Type B pancreatic cell (in vitro differentiated cells): ENCODE measurements at regions not wholly inside any gene's neighbourhood (a gene's known extent, or its start where the extent isn't known, plus 50 kb on each side); places are given as distances from the start of the nearest gene placed in this dataset.

Source experiments
- DNase-seq: peaks from one replicate; pipeline ENCODE4 v3.0.0; 2021; ENCODE audit warnings: mixed read lengths; ENCODE audit not compliant: unreplicated experiment; ENCODE audit errors: extremely low spot score
- H3K27ac Mint-ChIP-seq: 2 replicates; pipeline ENCODE4 v1.8.0; 2021; ENCODE audit warnings: mild to moderate bottlenecking, mixed read lengths
- H3K27me3 Mint-ChIP-seq: 2 replicates; pipeline ENCODE4 v1.8.0; 2021; ENCODE audit warnings: mixed read lengths
- H3K36me3 Mint-ChIP-seq: 2 replicates; pipeline ENCODE4 v1.8.0; 2021; ENCODE audit warnings: mixed read lengths
- H3K4me1 Mint-ChIP-seq: one replicate; pipeline ENCODE4 v1.8.0; 2021; ENCODE audit warnings: mixed read lengths; ENCODE audit not compliant: unreplicated experiment
- H3K4me3 Mint-ChIP-seq: 2 replicates; pipeline ENCODE4 v1.8.0; 2021; ENCODE audit warnings: mild to moderate bottlenecking, mixed read lengths
- H3K9me3 Mint-ChIP-seq: 2 replicates; pipeline ENCODE4 v1.8.0; 2021; ENCODE audit warnings: mixed read lengths
- TF ChIP-seq, protein P1 (sequence below): fragments of 200-600 bp; sonication (generic); conservative IDR thresholded peaks from 2 replicates; pipeline ENCODE4 v1.5.0; 2021; ENCODE audit warnings: antibody characterized with exemption, mild to moderate bottlenecking

DNA sequence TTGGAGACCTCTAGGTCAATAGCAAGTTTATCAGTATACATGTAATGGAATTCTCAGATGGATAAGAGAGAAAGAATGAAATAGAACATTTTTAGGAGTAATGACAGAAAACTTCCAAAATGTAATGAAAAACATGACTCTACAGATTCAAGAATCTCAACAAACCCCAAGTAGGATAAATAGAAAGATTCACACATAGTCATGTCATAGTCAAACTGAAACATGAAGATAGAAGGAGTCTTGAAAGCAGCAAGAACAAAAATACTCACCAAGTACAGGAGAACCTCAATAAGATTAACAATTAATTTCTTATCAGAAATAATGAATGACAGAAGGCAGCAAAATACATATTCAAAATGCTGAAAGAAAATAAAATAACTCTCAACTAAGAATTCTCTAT lies 164.5 kb downstream of the SPATA31D1 start:
- H3K36me3 Mint-ChIP-seq: no peaks in the 10 kb centered on the region
- no peaks in the 10 kb centered on the region for H3K27me3 Mint-ChIP-seq
- DNase-seq: no peak

DNA sequence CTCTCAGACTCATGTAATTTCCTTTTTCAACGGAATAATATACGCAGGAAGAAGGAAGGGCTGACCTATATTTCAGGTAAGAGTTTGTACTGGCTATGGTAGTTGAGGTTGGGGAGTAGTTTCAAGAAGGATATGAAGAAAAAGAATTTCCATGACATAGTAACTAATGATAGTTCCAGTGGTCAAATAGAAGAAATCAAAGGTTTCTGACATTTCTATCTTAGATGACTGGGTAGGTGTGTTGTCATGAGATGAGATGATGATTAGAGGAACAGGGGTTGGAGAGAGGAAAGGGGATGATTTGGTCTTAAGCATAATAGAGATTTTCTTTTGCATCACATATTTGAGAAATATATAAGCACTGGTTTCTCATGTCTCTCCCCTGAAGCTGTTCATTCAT lies 166.0 kb downstream of the SPATA31D1 start:
- Mint-ChIP-seq H3K36me3 (no peaks in the 10 kb centered on the region), H3K4me3 (no peak overlapping the region)

More for the DNA sequence above, 164.5 kb downstream of the SPATA31D1 start:
- Mint-ChIP-seq H3K4me3 (no peak overlapping the region), H3K4me1 (peaks cover 46% of the 10 kb centered on the region), H3K27ac (no peak overlapping the region), H3K9me3 (no peaks in the 10 kb centered on the region)
- TF ChIP-seq, protein P1, sequence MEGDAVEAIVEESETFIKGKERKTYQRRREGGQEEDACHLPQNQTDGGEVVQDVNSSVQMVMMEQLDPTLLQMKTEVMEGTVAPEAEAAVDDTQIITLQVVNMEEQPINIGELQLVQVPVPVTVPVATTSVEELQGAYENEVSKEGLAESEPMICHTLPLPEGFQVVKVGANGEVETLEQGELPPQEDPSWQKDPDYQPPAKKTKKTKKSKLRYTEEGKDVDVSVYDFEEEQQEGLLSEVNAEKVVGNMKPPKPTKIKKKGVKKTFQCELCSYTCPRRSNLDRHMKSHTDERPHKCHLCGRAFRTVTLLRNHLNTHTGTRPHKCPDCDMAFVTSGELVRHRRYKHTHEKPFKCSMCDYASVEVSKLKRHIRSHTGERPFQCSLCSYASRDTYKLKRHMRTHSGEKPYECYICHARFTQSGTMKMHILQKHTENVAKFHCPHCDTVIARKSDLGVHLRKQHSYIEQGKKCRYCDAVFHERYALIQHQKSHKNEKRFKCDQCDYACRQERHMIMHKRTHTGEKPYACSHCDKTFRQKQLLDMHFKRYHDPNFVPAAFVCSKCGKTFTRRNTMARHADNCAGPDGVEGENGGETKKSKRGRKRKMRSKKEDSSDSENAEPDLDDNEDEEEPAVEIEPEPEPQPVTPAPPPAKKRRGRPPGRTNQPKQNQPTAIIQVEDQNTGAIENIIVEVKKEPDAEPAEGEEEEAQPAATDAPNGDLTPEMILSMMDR: no peak

DNA sequence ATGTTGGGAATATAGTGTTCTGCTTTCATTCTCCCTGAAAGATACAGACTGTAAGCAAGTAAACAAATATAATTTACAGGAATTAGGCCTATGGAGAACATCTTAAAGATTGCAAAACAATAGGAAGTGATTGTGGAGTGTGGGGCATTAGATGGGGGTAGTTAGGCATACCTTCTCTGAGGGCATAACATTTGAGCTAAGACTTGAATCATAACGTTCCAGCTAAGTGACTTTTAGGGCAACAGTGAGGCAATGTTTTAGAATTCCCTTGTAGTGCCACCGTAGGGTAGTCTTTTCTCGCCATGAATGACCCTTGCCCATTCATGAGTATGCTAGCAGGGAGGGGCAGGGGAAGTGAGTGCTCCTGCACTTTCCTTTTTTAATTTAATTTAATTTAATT lies 173.3 kb downstream of the SPATA31D1 start:
- TF ChIP-seq, protein P1: no peak
- no peaks in the 10 kb centered on the region for H3K36me3 Mint-ChIP-seq
- H3K4me1 Mint-ChIP-seq: peaks cover 9% of the 10 kb centered on the region
- no peak overlapping the region for H3K4me3 Mint-ChIP-seq
- peaks cover 3% of the 10 kb centered on the region for H3K27me3 Mint-ChIP-seq
- no peak for DNase-seq
- H3K9me3 Mint-ChIP-seq: no peaks in the 10 kb centered on the region
- H3K27ac Mint-ChIP-seq: no peak overlapping the region

More for the DNA sequence above, 166.0 kb downstream of the SPATA31D1 start:
- no peak for DNase-seq
- Mint-ChIP-seq H3K9me3 (no peaks in the 10 kb centered on the region), H3K27ac (no peak overlapping the region), H3K4me1 (peaks cover 35% of the 10 kb centered on the region), H3K27me3 (no peaks in the 10 kb centered on the region)
- TF ChIP-seq, protein P1: no peak

DNA sequence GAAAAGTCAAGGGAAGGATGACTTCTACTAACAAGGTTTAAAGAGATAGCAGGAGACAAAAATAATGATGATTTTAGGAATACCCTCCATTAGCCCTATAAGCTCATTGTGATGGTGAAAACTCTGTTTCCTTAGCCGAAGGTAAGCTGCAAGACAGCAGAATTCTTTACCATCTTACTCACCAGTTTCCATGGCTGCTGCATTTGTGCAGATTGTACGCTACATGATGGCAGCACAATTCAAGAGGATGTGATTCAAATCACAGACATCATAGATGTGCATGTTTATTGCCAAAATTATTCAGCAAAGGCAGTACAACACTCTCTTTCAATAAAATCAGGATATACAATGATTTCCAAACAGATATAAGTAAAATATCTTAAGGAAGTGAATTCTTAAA lies 175.6 kb downstream of the SPATA31D1 start:
- peaks cover 3% of the 10 kb centered on the region for H3K27me3 Mint-ChIP-seq
- TF ChIP-seq, protein P1: no peak
- H3K36me3 Mint-ChIP-seq: no peaks in the 10 kb centered on the region
- H3K27ac Mint-ChIP-seq: no peak overlapping the region
- DNase-seq: no peak
- no peaks in the 10 kb centered on the region for H3K9me3 Mint-ChIP-seq
- H3K4me1 Mint-ChIP-seq: peaks cover 14% of the 10 kb centered on the region
- no peak overlapping the region for H3K4me3 Mint-ChIP-seq

DNA sequence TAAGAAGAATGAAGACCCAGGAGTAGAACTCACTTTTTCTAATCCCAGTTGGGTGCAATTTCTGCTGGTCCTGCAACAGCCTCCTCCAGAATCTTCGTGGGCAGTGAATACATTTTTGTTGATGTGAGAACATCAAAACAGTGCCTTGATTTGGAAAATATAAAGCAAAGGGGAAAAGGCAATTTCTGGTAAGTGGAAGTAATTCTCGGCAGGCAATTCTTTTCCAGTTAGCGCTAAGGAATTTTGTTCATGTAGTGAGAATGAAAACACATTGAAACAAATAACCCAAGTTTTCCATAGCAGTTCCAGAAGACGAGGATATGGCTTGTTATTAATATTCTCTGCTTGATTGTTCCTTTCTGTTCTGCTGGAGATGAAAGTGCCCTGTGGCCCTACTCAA lies 178.7 kb downstream of the SPATA31D1 start:
- Mint-ChIP-seq H3K27me3 (no peaks in the 10 kb centered on the region), H3K9me3 (no peaks in the 10 kb centered on the region), H3K4me1 (peaks cover 30% of the 10 kb centered on the region), H3K27ac (no peak overlapping the region), H3K36me3 (no peaks in the 10 kb centered on the region), H3K4me3 (no peak overlapping the region)
- TF ChIP-seq, protein P1: no peak
- no peak for DNase-seq

DNA sequence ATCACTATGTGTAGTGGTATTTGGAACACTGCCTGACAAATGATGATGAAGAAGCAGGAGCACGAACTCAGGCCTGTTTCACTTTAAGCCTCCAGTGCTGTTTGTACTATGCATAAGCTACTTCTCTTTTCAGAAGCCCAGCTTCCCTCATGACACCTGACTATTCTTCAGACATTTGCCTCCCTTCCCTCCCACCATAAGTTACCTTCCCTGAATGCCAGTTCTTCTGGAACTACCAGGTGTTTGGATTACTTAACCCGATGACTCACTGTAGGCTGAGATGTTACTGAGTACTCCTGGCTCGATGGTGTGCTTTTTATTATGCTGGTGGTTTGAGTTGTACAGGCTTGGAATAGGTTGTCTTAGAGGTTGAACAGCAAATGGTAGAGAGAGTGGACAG lies 180.0 kb downstream of the SPATA31D1 start:
- DNase-seq: no peak
- TF ChIP-seq, protein P1: no peak
- no peak overlapping the region for H3K4me3 Mint-ChIP-seq
- peaks cover 30% of the 10 kb centered on the region for H3K4me1 Mint-ChIP-seq
- H3K27ac Mint-ChIP-seq: peak overlapping the region; percentile 6
- no peaks in the 10 kb centered on the region for H3K36me3 Mint-ChIP-seq
- H3K9me3 Mint-ChIP-seq: no peaks in the 10 kb centered on the region
- no peaks in the 10 kb centered on the region for H3K27me3 Mint-ChIP-seq
